Stimulated activated CD4-positive, alpha-beta T cell treated with anti-CD3 and anti-CD28 coated beads, Interleukin-15, amount 100 ng/mL, for 1 hour (primary cell): ENCODE measurements at regions not wholly inside any gene's neighbourhood (a gene's known extent, or its start where the extent isn't known, plus 50 kb on each side); places are given as distances from the start of the nearest gene placed in this dataset.
"Not testable (repeated sequence)": the region's sequence is repeated elsewhere in the genome, so short reads cannot be mapped to it uniquely, and the experiment has no call there.

Source experiments
- DNase-seq, 2 donors: peaks; one replicate each; pipeline ENCODE4 v3.0.0-alpha.2; 2020; ENCODE audit warnings: low read depth in 1 of 2, low spot score in 1 of 2

DNA sequence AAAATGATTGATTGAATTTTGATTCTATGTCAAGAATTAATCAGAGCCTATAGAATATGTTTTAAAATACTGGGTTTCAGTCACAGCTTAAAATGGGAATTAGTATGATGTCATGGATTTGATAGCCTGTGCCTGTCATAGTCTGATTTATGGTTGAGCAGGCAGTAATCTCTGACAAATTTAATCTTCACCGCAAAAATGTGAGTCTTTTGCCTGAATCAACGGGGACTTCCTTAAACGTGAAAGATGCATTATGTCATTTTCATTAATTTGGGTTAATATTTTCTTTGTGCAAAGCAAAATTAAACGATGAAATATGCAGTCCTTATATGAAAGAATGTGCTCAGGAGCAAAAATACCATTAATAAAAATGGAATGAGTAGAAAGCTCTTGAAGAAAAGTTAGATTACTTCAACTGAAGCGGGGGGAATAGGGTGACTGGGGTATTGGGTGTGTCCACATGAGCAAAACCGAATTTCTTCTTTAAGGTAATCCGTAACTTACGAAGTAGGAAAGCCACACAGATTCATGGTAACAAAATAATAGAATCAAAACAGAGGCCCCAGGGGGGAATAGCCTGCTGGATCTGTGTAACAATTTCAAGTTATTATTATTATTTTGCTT, 339.6 kb upstream of the NOX3 start:
- no peak for DNase-seq

DNA sequence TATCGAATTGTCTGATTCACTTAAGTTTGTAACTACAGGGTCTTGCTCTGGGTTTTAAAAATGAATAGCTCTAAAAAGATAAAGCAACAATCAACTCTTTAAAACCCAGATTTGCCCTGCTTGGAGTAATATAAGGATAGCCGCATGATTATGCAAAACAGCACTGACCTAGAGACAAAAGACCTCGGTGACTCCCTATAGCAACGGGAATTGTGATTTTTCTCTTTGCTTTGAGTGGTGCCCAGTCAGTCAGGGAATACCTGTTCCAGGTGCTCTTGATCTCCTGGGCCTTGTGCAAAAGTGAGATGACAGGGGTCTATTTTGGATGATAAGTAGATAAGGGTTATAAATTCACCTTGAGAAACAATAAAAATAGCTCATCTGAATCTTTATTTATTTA, 336.3 kb upstream of the NOX3 start:
- DNase-seq, result no peak

DNA sequence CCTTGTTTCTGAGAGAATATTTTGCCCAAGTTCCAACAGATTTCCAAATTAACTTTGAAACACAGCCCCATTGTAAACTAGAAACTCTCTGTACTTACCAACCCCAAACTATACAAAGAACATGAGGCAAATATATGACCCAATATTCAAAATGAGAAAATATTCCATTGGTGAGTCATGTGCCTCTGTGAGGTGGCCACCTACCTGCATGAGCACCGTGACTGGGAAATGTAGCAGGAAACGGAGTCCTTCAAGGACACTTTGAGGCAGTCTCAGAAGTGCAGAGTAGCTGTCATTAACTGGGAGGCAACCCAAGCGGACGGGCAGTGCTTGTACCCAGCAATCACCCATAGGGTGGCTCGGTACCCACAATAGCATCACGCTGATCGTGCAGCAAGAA, 335.5 kb upstream of the NOX3 start:
- DNase-seq, result no peak

DNA sequence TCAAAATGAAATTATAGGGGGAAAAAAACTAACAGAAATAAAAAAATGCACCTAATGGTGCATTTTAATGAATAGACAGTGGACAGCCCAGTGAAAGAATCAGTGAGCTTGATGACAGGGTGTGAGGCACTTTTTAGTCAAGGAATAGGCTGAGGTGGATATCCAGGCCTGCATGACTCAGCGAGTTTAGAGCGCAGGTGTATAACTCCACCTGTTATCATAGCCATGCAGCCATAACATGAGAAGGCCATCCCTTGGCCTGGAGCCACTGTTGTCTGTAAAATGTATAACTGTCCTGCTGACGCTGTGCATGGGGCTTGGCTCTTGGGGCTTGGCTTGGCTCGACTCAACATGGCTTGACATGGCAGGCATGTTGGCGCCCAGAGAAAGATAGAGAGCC, 331.5 kb upstream of the NOX3 start:
- DNase-seq, result no peak

DNA sequence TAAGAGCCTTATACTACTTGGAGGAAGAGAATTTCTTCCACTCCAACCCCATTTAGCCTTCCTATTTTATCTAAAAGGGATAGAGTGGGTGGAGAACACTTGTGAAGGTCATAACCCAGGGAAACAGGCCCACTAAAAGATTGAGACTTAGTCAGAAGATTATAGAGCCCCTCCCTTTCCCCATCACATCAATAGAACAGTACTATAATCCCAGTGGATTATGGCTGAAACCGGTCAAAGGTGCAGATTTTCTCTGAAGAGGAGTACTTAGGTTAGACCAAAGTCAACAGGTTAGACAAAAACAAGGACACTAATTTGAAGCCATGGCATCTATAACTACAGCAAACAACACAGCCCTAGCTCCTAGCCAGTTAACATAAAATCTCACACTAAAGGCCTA, 330.9 kb upstream of the NOX3 start:
- DNase-seq, result no peak

DNA sequence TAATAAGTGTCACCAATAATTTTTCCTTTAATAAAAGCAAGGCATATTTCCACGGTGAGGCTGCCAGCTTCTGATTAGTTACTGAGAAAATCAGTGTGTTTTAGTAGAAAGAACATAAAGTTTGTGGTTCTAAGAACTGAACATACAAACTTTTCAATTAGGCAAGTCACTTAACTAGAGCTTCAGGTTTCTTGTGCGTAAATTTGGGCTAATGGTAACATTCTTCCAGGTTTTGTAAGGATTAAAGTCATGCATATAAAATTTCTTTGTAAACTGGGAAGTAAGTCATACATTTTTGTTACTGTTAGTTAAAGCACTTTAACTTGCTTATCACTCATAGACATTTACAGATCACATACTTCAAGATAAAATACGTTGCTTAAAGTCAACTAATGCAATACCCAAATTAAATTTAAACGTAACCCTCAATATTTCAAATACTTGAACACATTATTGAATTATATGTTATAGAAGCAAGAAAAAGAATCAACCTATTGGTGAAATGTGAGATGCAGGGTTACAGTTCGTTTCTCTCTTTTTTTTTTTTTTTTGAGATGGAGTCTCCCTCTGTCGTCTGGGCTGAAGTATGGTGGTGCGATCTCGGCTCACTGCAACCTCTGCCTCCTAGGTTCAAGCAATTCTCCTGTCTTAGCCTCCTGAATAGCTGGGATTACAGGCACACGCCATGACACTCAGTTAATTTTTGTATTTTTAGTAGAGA, 327.3 kb upstream of the NOX3 start:
- no peak for DNase-seq

DNA sequence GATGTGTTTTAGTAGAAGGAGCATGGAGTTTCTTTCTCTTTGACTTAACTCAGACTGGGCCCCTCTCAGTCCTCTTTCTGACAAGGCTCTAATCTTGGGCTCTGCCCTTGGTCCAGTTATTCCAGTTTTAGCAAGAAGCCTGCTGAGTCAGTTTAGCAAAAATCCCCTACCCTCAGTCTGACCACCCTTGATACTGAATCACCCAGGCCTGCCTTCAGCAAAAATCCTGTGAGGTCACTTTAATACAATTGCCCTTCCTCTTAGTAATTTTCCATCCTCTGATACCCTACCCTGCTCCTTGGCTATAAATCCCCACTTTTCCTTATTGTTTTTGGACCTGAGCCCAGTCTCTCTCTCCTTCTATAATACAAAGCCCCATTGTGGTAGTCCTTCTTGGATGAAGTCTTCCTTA, 326.7 kb upstream of the NOX3 start:
- no peak for DNase-seq

DNA sequence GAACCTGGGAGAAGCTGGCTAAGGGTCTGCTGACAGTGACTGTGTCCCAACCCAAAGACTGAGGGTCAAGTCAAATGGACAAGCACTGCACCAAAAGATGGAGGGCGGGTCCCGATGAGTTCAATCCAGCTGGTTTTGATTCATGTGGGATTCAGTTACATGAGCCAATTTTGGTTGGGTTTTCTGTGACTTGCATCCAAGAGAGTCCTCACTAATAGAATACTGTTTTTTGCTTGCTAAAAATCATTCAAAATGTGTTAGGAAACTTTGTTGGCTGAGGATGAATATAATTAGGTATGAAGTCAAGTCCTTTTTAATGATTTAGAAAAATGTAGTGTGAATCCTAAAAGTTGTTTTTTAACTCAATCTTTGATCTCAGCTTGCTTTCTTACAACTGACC, 323.8 kb upstream of the NOX3 start:
- DNase-seq, result no peak

DNA sequence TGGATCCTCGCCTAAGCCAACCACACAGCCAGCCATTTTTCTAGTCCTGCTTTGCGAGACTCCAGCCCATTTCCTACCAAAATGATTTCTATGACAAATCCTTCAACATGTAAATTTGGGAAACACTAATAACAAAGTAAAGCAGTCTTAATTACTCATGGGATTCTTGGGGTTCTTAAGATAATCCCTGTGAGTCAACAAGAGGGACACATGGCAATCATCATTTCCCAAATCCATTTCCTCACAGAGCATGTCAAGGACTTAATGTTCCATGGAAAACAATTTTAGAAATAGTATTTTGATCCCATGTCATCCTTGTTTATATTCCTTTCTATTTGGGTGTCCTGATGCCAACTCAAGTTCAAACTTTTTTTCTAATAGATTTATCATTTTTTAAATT, 322.7 kb upstream of the NOX3 start:
- no peak for DNase-seq

DNA sequence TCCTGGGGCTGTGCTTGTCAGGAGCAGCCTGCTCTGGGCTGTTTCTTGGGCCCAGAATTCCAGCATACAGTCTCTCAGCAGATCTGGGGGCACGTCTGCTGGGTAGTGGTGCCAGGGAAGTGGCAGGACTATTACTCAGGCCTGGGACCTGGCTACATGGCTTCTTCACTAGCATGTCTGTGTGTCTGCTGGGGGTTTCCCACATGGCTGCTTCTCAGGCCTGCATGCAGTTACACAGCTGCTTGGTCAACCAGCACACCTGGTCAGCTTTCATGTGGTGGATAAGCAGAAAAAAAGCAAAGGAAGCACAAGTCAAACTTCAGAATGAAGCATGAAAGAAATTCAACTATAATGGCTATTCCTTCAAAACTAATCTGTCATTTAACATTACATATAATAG, 316.2 kb upstream of the NOX3 start:
- no peak for DNase-seq

DNA sequence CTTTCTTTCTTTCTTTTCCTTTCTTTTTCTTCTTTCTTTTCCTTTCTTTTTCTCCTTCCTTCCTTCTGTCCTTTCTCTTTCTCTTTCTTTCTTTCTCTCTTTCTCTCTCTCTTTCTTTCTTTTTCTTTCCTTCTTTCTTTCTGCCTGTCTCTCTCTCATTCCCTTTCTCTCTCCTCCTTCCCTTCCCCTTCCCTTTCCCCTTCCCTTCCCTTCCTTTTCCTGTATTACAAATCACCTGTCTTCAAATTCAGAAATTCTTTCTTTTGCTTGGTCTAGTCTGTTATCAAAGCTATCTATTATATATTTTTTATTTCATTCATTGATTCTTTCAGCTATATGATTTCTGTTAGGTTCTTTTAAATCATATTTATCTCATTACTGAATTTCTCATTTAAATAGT, 315.2 kb upstream of the NOX3 start:
- no peak for DNase-seq

DNA sequence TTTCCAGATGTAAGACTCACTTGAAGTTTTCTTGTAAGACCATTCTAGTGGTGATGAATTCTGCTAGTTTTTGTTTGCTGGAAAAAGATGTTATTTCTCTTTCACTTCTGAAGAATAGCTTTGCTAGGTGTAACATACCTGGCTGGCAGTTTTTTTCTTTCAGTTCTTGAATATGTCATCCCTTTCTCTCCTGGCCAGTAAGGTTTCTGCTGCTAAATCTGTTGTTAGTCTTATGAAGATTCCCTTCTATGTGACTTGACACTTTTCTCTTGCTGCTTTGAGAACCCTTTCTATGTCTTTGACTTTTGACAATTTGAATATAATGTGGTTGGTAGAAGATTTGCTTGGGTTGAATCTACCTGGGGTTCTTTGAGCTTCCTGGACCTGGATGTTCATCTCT, 314.7 kb upstream of the NOX3 start:
- DNase-seq, result no peak

DNA sequence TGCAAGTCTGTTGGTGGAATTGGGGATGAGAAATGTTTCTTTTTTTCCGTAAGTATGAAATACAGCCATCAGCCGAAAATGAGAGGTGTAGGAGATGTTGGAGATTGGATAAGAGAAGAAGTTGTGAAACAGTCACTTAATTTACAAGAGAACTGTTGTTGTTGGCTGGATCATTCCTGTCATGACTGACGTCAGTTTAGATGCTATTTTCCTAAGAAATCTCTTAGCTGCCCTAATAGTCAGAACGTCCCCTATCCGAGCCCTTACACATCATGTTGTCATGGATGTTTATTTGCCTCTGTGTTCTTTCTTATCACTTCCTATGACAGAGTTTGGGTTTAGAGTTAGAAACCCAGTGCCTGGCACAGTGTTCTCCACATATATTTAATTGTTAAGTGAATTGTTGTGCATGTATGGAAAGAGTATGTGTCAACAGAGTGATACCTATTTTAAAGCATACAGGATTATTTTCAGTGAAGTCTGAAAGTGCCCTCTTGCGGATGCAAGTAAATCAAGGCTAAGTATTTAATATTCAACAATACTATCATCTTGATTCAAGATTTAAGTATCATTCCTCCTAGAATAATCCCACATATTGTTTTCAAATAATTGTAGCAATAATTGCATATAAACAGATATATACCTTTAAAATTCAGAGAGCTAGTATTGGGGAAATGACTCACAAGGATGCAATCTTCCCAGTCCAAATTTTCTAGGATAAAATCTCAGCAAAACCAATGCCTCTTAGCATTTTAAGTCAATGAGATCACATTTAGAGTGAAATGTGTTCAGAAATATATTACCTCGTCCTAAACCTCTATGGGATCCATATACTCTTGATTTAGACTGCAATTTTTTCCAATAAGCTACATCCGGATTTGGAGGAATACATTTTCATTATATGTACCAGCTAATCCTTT, 309.9 kb upstream of the NOX3 start:
- DNase-seq, result no peak

DNA sequence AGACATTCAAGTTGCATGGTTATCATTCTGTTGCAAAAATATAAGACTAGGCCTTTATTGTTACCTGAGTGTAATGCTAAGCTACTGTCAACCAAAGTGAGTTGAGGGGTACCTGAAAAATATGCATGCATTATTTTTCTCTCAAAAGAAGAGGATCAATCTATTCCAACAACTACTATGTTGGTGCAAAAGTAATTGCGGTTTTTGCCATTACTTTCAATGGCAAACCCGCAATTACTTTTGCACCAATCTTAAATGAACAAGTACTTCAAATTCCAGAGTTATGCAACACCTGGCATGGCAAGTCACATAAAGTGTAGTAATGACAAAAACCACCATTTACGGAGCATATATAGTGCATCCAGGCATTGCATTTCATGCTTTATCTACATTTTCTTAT, 307.0 kb upstream of the NOX3 start:
- DNase-seq, result no peak

DNA sequence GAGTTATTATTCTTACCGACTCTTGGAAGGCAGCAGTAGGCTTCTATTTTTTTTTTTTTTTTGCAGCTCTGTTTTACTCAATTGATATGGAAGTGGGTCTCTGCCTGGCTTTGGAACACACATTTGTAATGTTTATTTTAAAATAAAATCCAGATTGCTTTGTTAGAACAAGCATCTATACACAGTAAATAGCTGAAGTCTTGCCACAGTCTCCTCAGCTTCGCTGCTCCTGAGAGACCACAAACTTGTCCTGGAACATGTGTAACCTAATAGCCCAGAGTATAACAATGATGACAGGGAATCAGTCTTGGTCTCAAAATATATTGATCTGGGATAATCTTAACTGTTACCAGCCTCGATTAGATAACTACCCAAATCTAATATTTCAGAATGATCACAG, 299.8 kb upstream of the NOX3 start:
- DNase-seq, result no peak

DNA sequence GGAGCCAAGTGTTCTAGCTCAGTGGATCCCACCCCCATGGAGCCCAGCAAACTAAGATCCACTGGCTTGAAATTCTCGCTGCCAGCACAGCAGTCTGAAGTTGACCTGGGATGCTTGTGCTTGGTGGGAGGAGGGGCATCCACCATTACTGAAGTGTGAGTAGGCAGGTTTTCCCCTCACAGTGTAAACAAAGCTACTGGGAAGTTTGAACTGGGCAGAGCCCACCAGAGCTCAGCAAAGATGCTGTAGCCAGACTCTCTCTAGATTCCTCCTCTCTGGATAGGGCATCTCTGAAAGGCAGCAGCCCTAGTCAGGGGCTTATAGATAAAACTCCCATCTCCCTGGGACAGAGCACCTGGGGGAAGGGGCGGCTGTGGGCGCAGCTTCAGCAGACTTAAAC, 293.1 kb upstream of the NOX3 start:
- DNase-seq, result not testable (repeated sequence)

DNA sequence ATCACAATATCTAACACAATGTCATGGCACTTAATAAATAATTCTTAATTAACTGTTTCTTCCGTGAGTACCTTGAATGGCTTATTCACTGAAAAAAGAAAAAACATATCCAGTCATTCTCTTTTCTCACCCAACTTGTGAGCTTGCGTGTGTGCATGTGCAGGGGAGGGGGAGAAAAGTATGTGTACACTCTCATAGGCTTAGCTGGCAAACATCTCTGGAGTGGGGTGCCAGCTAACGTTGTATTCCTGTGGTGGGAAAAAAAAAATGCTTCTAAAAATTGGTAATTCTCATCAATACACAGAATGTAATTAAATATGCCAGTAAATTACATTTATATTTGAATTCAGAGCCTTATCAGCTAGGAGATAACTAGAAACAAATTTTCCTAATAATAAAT, 291.9 kb upstream of the NOX3 start:
- no peak for DNase-seq

DNA sequence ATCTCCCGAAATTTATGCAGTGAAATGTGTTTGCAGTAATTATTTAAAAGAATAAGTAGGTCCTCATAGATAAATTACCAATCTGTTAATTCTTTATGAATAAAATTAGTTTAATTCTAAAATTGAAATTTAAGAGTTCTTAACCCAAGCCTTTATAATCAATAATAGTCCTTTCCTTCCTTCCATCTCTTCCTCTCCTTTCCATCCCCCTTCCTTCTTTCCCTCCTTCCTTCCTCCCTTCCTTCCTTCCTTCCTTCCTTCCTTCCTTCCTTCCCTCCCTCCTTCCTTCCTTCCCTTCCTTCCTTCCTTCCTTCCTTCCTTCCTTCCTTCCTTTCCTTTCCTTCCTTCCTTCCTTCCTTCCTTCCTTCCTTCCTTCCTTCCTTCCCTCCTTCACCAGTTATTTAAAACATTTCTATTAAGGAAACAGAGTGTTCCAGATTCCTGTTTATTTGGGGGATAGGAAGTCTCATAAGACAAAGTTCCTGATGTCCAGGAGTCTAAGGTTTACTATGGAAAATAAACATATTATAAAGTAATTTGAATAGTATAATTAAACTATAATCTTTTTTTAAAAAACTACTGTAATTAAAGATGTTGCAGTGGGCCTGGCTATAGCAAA, 285.3 kb upstream of the NOX3 start:
- DNase-seq, result no peak

DNA sequence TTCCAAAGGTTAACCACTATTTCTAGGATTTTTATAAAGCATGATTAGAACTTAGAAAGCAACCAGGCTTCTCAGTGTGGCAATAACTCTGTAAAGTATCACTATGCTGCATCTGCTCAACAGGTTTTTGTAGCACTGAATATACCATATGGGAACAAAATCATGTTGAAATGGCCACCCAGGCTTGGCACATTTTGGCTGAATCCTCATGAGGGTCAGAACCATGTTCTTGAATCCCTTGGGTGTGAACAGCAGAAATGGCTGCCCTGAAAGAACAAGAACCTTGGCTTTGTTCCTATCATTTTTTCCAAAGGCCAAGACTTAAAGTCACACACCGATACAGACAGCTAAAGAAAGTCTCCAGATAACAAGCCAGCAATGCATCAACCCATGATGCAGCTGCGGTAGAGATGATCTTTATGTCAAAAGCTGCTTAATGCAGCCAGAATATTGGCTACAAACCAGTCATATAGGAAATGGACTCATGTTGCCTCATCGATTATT, 283.0 kb upstream of the NOX3 start:
- DNase-seq, result no peak

DNA sequence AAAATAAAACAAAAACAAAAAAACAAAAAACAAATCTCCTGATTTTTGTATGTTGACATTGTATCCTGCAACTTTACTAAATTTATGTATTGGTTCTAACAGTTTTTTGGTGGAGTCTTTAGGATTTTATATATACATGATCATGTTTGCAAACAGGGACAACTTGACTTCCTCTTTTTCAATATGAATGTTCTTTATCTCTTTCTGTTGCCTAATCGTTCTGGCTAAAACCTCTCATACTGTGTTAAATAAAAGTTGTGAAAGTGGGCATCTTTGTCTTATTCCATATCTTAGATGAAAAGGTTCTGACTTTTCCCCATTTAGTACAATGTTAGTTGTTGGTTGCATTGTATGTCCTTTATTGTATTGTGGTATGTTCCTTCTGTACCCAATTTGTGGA, 261.7 kb upstream of the NOX3 start:
- no peak for DNase-seq

DNA sequence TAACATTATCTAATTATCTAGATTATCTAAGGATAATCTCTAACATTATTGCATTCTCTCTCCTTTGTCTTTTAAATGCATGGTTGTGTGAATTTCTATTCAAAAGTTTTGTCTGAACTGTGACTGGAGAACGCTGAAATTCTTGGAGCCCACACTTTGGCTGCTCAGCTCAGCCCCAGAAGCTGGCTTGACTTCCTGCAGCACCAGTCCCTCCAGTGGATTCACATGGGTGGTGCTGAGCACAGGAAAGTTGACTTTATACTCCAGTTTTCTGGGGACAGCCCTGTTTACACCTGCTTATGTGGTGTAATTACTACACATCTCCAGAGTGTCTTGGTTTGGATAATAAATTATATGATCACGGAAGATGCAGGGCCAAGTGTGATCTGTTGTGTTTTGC, 255.1 kb upstream of the NOX3 start:
- no peak for DNase-seq

DNA sequence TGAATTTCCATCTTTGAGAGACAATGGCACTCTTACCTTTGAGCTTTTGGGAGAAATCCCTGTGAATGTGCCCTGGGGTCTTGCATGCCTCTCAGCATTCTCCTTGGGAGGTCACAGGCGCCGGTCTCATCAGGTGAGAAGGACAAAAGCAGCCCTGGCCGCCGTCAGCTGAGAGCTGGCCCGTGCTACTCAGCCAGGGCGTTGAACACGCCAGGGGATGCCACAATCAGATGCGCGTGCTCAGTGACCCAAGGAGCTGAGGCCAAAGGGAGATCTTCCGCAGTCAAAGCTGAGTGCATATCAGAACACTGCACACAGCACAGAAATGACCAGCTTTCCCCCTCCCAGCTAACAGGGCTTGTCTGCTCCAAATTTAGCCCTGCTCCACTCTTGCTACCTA, 253.6 kb upstream of the NOX3 start:
- no peak for DNase-seq
